ENCODE measurements at regions not wholly inside any gene's neighbourhood (a gene's known extent, or its start where the extent isn't known, plus 50 kb on each side); places are given as distances from the start of the nearest gene placed in this dataset.
"Not testable (repeated sequence)": the region's sequence is repeated elsewhere in the genome, so short reads cannot be mapped to it uniquely, and the experiment has no call there.

DNA sequence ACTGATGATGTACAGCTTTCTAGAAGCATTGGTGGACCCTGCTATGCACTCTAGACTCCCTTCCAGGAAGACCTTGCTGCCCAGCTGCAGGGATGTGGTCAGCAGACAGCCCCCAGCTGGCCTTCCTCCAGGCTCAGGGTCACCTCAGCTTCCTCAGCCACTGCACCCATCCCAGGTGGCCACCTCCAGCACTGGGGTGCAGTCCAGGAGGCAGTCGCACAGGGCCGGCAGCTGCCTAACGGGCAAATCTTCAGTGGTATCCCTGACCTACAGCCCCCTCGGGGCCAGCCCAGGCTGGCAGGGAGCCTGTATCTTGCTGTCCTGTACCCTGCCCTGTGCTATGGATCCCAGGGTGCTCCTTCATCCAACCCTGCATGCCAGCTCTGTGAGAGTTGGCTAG, 81.8 kb downstream of the GADD45G start:
- Histone ChIP-seq H3K4me1 (ENCODE audit: control insufficient read depth, insufficient read depth, low read length) (no peaks in the 10 kb centered on the region), H3K36me3 (ENCODE audit: control insufficient read depth, insufficient read depth, low read length) (no peaks in the 10 kb centered on the region), H3K4me3 (ENCODE audit: low read length) (no peak overlapping the region), H3K9ac (ENCODE audit: low read length) (no peak overlapping the region), H3K27ac (ENCODE audit: low read depth, low read length) (no peak overlapping the region), H3K27me3 (ENCODE audit: control insufficient read depth, insufficient read depth, low read length) (no peaks in the 10 kb centered on the region)

DNA sequence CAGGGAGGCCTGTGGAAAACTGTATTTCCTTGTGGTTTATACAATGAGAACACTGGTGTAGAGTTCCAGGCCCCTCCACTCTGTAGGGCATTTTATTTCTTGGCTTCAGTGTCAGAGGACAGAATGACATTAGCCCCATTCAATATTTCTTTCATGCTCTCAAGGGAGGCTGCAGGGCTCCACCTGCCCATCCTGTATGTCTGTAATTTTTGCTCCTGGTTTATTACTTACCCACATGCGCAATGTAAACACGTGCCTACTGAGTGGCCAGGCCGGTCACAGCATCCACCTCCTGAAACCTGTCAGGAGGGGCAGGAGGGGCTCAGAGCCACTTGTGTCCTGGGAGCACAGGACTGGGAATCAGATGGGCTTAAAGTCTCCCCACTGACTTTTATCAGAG, 82.4 kb downstream of the GADD45G start:
- no peaks in the 10 kb centered on the region for H3K36me3 ChIP-seq (ENCODE audit: control insufficient read depth, insufficient read depth, low read length)
- no peak overlapping the region for H3K4me3 ChIP-seq (ENCODE audit: low read length)
- H3K9ac ChIP-seq (ENCODE audit: low read length) = no peak overlapping the region
- no peak overlapping the region for H3K27ac ChIP-seq (ENCODE audit: low read depth, low read length)
- no peaks in the 10 kb centered on the region for H3K4me1 ChIP-seq (ENCODE audit: control insufficient read depth, insufficient read depth, low read length)
- no peaks in the 10 kb centered on the region for H3K27me3 ChIP-seq (ENCODE audit: control insufficient read depth, insufficient read depth, low read length)

DNA sequence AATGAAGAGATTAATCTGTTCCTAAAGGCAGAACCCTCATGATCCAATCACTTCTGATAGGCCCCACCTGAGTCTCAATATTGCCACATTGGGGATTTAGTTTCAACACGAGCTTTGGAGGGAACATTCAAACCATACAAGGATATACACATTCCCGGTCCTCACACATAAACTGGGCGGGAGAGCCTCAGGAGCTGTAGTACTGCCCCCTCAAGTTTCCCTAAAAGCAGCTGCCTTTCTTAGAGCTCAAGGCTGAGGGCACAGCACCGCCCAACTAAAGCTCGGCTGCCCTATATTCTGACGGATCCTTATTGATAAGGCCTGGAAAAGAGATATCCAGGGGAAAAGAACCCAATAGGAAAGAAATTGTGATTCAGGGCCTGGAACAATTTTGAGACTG, 83.0 kb downstream of the GADD45G start:
- H3K36me3 ChIP-seq (ENCODE audit: control insufficient read depth, insufficient read depth, low read length) = no peaks in the 10 kb centered on the region
- H3K27me3 ChIP-seq (ENCODE audit: control insufficient read depth, insufficient read depth, low read length) = no peaks in the 10 kb centered on the region
- H3K4me1 ChIP-seq (ENCODE audit: control insufficient read depth, insufficient read depth, low read length) = no peaks in the 10 kb centered on the region
- H3K27ac ChIP-seq (ENCODE audit: low read depth, low read length) = no peak overlapping the region
- H3K4me3 ChIP-seq (ENCODE audit: low read length) = no peak overlapping the region
- no peak overlapping the region for H3K9ac ChIP-seq (ENCODE audit: low read length)

DNA sequence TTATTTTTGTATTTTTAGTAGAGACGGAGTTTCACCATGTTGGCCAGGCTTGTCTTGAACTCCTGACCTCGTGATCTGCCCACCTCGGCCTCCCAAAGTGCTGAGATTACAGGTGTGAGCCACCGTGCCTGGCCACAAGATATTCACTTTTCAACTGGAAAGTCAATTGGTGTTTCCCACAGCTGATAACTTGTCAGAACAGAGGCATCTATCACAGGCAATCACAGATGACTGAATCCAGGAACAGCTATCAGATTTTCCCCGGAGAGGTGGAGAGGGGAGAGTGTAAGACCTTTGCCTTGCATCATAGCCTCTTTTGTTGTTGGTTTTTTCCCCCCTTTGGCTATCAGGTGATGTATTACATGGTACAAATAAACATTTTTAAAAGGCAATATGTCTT, 84.5 kb downstream of the GADD45G start:
- not testable (repeated sequence) for H3K27me3 ChIP-seq (ENCODE audit: control insufficient read depth, insufficient read depth, low read length); H3K4me3 ChIP-seq (ENCODE audit: low read length); H3K27ac ChIP-seq (ENCODE audit: low read depth, low read length); H3K9ac ChIP-seq (ENCODE audit: low read length); H3K4me1 ChIP-seq (ENCODE audit: control insufficient read depth, insufficient read depth, low read length); H3K36me3 ChIP-seq (ENCODE audit: control insufficient read depth, insufficient read depth, low read length)

DNA sequence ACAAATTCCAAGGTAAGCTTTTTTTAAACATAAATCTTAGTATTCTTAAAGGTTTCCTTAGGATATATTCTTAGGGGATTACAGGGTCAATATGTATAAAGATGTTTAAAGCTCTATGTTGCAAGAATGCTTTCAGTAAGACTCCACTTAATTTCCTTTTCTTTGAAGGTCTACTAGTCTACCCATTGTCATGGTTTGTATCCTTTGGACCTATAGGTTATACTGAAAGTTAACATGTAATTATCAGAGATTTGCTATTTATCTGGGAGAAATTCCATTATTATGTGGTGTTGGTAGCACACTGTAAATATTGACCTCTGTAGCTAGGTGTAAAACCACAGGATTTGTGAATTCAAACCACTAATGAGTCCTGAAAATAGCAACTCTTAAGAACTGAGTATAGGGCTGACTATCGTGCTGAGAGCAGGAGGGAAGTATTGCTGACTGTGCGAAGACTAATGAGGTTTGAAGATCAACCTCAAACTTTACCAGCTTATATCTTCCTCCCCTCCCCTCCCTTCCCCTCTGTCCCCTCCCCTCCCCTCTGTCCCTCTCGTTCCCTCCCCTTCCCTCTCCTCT, 85.6 kb downstream of the GADD45G start:
- Histone ChIP-seq H3K27ac (ENCODE audit: low read depth, low read length) (no peak overlapping the region), H3K36me3 (ENCODE audit: control insufficient read depth, insufficient read depth, low read length) (no peaks in the 10 kb centered on the region), H3K9ac (ENCODE audit: low read length) (no peak overlapping the region), H3K4me3 (ENCODE audit: low read length) (no peak overlapping the region), H3K4me1 (ENCODE audit: control insufficient read depth, insufficient read depth, low read length) (no peaks in the 10 kb centered on the region), H3K27me3 (ENCODE audit: control insufficient read depth, insufficient read depth, low read length) (no peaks in the 10 kb centered on the region)

DNA sequence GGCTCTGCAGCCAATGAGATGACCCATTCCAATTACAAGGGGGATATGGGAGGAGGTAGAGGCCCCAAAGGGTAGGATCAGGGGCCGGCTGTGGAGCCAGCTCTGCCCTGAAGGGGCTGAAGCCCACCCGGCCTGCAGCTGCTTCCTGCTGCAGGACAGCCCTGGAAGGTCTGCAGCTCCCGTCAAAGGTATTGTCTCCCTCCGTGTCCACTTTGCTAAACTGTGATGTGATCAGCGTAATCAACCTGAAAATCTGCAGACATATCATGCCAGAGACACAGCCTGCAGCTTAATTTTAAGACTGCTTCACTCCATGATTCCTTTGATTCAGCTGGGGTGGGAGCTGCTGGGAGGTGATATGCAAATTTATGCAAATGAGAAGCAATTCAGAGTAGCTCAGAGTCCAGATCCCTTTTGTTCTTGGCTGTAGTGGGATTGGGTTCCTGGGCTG, 90.7 kb downstream of the GADD45G start:
- H3K4me1 ChIP-seq (ENCODE audit: control insufficient read depth, insufficient read depth, low read length) = no peaks in the 10 kb centered on the region
- H3K9ac ChIP-seq (ENCODE audit: low read length) = no peak overlapping the region
- no peak overlapping the region for H3K4me3 ChIP-seq (ENCODE audit: low read length)
- H3K27me3 ChIP-seq (ENCODE audit: control insufficient read depth, insufficient read depth, low read length) = no peaks in the 10 kb centered on the region
- no peak overlapping the region for H3K27ac ChIP-seq (ENCODE audit: low read depth, low read length)
- no peaks in the 10 kb centered on the region for H3K36me3 ChIP-seq (ENCODE audit: control insufficient read depth, insufficient read depth, low read length)

DNA sequence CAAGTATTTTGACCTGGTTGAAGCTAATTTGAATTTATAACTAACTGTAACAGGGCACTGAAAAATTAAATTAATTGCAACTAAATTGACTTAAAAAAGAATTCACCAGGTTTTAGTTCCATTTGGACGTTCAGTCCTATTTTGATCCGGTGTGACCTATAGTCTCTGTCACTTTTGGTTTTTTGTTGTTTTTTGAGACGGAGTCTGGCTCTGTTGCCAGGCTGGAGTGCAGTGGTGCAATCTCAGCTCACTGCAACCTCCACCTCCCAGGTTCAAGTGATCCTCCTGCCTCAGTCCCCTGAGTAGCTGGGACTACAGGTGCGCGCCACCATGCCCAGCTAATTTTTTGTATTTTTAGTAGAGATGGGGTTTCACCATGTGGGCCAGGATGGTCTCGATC, 91.2 kb downstream of the GADD45G start:
- H3K36me3 ChIP-seq (ENCODE audit: control insufficient read depth, insufficient read depth, low read length); H3K27ac ChIP-seq (ENCODE audit: low read depth, low read length); H3K9ac ChIP-seq (ENCODE audit: low read length); H3K4me3 ChIP-seq (ENCODE audit: low read length); H3K4me1 ChIP-seq (ENCODE audit: control insufficient read depth, insufficient read depth, low read length); H3K27me3 ChIP-seq (ENCODE audit: control insufficient read depth, insufficient read depth, low read length): not testable (repeated sequence)

DNA sequence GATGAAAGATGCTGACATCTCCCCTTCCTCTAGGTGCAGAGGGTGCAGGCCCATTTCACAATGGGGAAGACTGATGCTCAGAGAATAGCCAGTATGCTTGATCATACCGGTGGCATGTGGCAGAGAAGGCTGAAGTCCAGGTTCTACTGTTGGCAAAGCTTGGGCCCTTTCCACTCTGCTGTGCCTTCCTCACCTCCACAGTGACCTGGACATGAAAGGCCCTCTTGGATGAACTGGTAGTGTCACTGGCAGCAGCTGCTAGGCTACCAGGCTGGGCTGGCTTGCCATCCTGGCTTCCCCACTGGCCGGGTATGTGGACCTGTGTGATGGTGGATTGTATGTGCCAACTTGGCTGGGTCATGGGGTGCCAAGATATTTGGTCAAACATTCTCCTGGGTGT, 92.0 kb downstream of the GADD45G start:
- H3K9ac ChIP-seq (ENCODE audit: low read length) = no peak overlapping the region
- H3K4me1 ChIP-seq (ENCODE audit: control insufficient read depth, insufficient read depth, low read length) = no peaks in the 10 kb centered on the region
- H3K4me3 ChIP-seq (ENCODE audit: low read length) = no peak overlapping the region
- no peak overlapping the region for H3K27ac ChIP-seq (ENCODE audit: low read depth, low read length)
- no peaks in the 10 kb centered on the region for H3K36me3 ChIP-seq (ENCODE audit: control insufficient read depth, insufficient read depth, low read length)
- H3K27me3 ChIP-seq (ENCODE audit: control insufficient read depth, insufficient read depth, low read length) = no peaks in the 10 kb centered on the region

DNA sequence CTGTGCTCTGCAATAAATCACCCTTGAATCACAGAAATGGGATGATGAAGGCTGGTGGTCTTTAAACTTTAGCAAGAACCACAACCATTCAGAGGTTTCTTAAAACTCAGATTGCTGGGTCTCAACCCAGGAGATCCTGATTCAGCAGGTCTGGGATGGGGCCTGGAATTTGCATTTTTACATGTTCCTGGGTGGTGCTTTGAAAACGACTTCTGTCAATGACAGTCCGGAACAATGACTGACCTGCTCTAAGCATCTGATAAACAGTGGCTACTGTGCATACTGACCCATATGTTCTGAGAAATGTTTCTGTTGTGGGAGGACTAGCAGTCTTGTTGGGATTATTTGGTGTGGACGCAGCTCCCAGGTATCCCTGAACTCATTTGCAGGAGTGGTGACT, 92.7 kb downstream of the GADD45G start:
- no peak overlapping the region for H3K4me3 ChIP-seq (ENCODE audit: low read length)
- no peak overlapping the region for H3K9ac ChIP-seq (ENCODE audit: low read length)
- H3K4me1 ChIP-seq (ENCODE audit: control insufficient read depth, insufficient read depth, low read length) = no peaks in the 10 kb centered on the region
- no peak overlapping the region for H3K27ac ChIP-seq (ENCODE audit: low read depth, low read length)
- H3K27me3 ChIP-seq (ENCODE audit: control insufficient read depth, insufficient read depth, low read length) = no peaks in the 10 kb centered on the region
- no peaks in the 10 kb centered on the region for H3K36me3 ChIP-seq (ENCODE audit: control insufficient read depth, insufficient read depth, low read length)

DNA sequence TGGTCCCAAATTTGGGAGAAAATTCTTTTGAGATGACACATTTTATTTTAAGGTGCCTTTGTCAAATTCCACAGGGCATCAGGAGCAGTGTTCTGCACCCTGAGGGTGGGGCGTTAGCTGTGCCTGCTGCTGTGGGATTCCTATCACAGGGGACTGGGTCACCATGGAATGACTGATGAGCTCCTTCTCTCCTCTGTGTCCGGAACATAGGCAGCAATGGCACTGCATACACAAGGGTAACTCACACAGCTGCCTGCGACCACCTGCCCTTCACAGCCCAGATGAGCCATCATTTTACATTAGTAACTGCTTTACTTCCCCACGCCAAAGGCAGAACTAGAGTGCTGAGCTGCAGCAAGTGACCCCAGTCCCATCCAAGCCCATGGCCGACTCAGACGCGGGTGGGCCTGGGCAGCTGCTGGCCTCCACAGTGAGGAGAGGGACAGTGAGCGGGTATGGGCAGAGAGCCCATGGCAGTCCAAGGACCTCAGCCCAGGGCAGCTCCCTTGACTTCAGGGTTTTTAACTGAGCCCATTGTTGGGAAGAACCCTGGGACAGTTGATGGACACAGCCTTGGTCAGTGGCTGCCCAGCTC, 93.7 kb downstream of the GADD45G start:
- Histone ChIP-seq H3K9ac (ENCODE audit: low read length) (no peak overlapping the region), H3K4me3 (ENCODE audit: low read length) (no peak overlapping the region), H3K27ac (ENCODE audit: low read depth, low read length) (no peak overlapping the region), H3K36me3 (ENCODE audit: control insufficient read depth, insufficient read depth, low read length) (no peaks in the 10 kb centered on the region), H3K4me1 (ENCODE audit: control insufficient read depth, insufficient read depth, low read length) (no peaks in the 10 kb centered on the region), H3K27me3 (ENCODE audit: control insufficient read depth, insufficient read depth, low read length) (no peaks in the 10 kb centered on the region)

DNA sequence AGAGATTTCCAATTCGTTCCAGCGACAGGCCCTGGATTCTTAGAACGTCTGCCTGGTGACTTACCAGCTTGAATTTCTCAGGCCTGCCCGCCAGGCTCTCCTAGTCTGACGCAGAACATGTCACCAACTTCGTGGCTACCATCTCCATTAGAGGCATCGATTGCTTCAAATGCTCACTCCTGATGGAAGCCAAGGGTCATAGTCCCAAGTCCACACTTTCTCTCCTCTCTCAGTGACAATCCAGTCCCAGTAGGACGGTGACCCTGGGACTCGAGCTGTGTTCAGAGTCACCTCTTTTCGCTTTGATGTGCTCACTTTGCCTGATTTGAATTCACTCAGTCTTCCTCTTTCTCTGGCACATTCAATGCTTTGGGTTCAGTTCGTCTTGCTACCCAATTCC, 94.8 kb downstream of the GADD45G start:
- Histone ChIP-seq H3K4me3 (ENCODE audit: low read length) (no peak overlapping the region), H3K9ac (ENCODE audit: low read length) (no peak overlapping the region), H3K4me1 (ENCODE audit: control insufficient read depth, insufficient read depth, low read length) (no peaks in the 10 kb centered on the region), H3K36me3 (ENCODE audit: control insufficient read depth, insufficient read depth, low read length) (no peaks in the 10 kb centered on the region), H3K27ac (ENCODE audit: low read depth, low read length) (no peak overlapping the region), H3K27me3 (ENCODE audit: control insufficient read depth, insufficient read depth, low read length) (no peaks in the 10 kb centered on the region)

DNA sequence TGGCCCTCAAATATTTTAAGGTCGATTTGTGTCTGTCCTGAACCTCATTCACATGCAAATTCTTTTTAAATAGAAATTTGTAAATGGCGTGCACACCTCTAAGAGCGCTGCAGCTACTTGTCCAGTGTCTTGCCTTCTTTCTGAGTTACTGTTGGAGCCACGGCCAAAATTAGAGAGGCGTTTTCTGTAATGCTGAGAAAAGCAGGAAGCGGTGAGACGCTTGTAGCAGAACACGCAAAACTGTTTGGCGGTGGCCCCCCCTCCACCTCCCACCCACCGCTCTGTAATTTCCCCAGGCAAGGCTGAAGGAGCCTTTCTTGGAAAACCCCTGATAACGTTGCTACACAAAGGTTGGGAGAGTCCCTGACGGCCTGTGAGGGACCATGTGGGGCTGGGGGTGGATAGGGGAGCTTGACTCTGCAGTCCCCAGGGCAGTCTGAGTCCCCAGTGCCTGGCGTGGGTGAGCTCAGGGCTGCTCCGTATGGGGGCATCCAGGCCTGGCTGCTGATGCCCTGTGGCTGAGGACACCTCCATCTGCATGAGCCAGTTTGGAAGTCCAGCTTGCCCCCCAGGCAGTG, 96.5 kb downstream of the GADD45G start:
- Histone ChIP-seq H3K27me3 (ENCODE audit: control insufficient read depth, insufficient read depth, low read length) (no peaks in the 10 kb centered on the region), H3K4me3 (ENCODE audit: low read length) (no peak overlapping the region), H3K27ac (ENCODE audit: low read depth, low read length) (no peak overlapping the region), H3K9ac (ENCODE audit: low read length) (no peak overlapping the region), H3K4me1 (ENCODE audit: control insufficient read depth, insufficient read depth, low read length) (no peaks in the 10 kb centered on the region), H3K36me3 (ENCODE audit: control insufficient read depth, insufficient read depth, low read length) (no peaks in the 10 kb centered on the region)

DNA sequence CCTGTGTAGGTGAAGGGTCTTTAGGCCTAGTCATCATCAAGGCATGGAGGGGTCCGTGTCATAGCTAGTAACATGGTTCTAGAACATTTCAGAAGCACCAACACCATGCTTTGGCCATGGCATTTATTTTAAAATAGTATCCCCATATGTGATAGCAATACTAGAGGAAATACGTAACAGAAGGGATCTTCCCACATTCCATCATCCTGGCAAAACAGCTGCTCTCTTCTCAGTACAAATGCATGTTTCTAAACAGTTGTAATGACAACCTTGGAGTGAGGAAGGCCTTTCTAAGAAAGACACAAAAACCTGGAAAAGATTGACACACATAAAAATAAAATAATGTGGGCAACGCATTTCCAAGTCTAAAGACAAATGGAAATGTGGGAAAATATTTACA, 97.6 kb downstream of the GADD45G start:
- Histone ChIP-seq H3K27me3 (ENCODE audit: control insufficient read depth, insufficient read depth, low read length) (no peaks in the 10 kb centered on the region), H3K36me3 (ENCODE audit: control insufficient read depth, insufficient read depth, low read length) (no peaks in the 10 kb centered on the region), H3K4me1 (ENCODE audit: control insufficient read depth, insufficient read depth, low read length) (no peaks in the 10 kb centered on the region), H3K4me3 (ENCODE audit: low read length) (no peak overlapping the region), H3K27ac (ENCODE audit: low read depth, low read length) (no peak overlapping the region), H3K9ac (ENCODE audit: low read length) (no peak overlapping the region)
